ENCODE measurements at regions not wholly inside any gene's neighbourhood (a gene's known extent, or its start where the extent isn't known, plus 50 kb on each side); places are given as distances from the start of the nearest gene placed in this dataset.

- TF ChIP-seq PBX2 (CRISPR knock-in tag; IDR thresholded peaks at IDR 0.05; ENCODE audit: low read depth) (no peak), PBX2 (tag; conservative IDR thresholded peaks at IDR 0.05; ENCODE audit: low read depth) (no peak), JUND (IDR thresholded peaks at IDR 0.05; ENCODE audit: borderline replicate concordance, low read depth, low read length) (no peak), JUND (tag; IDR thresholded peaks at IDR 0.05; ENCODE audit: borderline replicate concordance, low read depth, low read length) (no peak), CTBP1 (IDR thresholded peaks at IDR 0.05; ENCODE audit: borderline replicate concordance) (no peak)
Measured at GRCh38 chrX:121641560-121641959, 594.1 kb downstream of the GLUD2 start (continued).

GRCh38 chrX:121642415-121642814, 595.0 kb downstream of the GLUD2 start:
- Histone ChIP-seq H3K9ac (ENCODE audit: insufficient read depth in 1 of 2, low read depth in 2 of 2, low read length in 2 of 2) (no peak overlapping the region), H4K20me1 (replicated peaks; ENCODE audit: control insufficient read depth, insufficient read depth, low read length) (no peaks in the 10 kb centered on the region), H3K4me1 (replicated peaks in 1 of 2; ENCODE audit: control insufficient read depth in 2 of 2, insufficient read depth in 2 of 2, low read length in 2 of 2) (no peaks in the 10 kb centered on the region), H3K27me3 (ENCODE audit: control insufficient read depth in 2 of 2, insufficient read depth in 2 of 2, low read length in 2 of 2) (no peaks in the 10 kb centered on the region), H2AFZ (ENCODE audit: low read depth, low read length) (no peak overlapping the region), H3K9me1 (ENCODE audit: control insufficient read depth, insufficient read depth, low read length) (no peaks in the 10 kb centered on the region), H3K79me2 (ENCODE audit: control insufficient read depth, insufficient read depth, low read length) (no peaks in the 10 kb centered on the region), H3K36me3 (ENCODE audit: control insufficient read depth, insufficient read depth, low read length) (no peaks in the 10 kb centered on the region), H3K4me2 (ENCODE audit: insufficient read depth, low read length) (no peak overlapping the region), H3K9me3 (replicated peaks; ENCODE audit: control insufficient read depth, insufficient read depth, low read depth, low read length) (no peaks in the 10 kb centered on the region), H3K4me3 (no peak overlapping the region), H3K27ac (ENCODE audit: extremely low read depth, low read depth, low read length) (no peak overlapping the region)
- in situ Hi-C loops (cut with MboI) = no loop called here
- POLR2A ChIA-PET = no interaction called here
- DNase-seq (ENCODE audit: extremely low read depth in 1 of 4, low spot score in 3 of 4) (no peak), ATAC-seq (no peak), FAIRE-seq (no peak)
- intact Hi-C loops (cut with micrococcal nuclease) = no loop called here
- no TSS peak for BruUV-seq (replicated peaks)
- 22% methylated on average over 1 of the region's 1 CpG for WGBS (ENCODE audit: insufficient coverage, low coverage, missing lambda C conversion rate)
- CTCF ChIA-PET (ENCODE audit: low intra/inter-chr PET ratio) = no interaction called here
- no peak for TF ChIP-seq FOXJ3 (CRISPR knock-in tag; IDR thresholded peaks at IDR 0.05)
- no peak for TF ChIP-seq MECOM (CRISPR knock-in tag; IDR thresholded peaks at IDR 0.05)
- TF ChIP-seq ZNF436 (CRISPR knock-in tag; IDR thresholded peaks at IDR 0.05) = no peak
- TF ChIP-seq IRF2 (CRISPR knock-in tag; IDR thresholded peaks at IDR 0.05) = no peak
- TF ChIP-seq ZNF785 (CRISPR knock-in tag; IDR thresholded peaks at IDR 0.05) = no peak
- TF ChIP-seq ELF1 (tag; IDR thresholded peaks at IDR 0.05) = no peak
- TF ChIP-seq HDAC3 (IDR thresholded peaks at IDR 0.05; ENCODE audit: borderline replicate concordance, partially characterized antibody) = no peak
- TF ChIP-seq ZNF143 (CRISPR knock-in tag; IDR thresholded peaks at IDR 0.05) = no peak
- TF ChIP-seq ESRRB (CRISPR knock-in tag; IDR thresholded peaks at IDR 0.05; ENCODE audit: borderline replicate concordance) = no peak
- no peak for TF ChIP-seq ZNF146 (CRISPR knock-in tag; IDR thresholded peaks at IDR 0.05; ENCODE audit: unreplicated experiment)
- no peak for TF ChIP-seq NR1H2 (CRISPR knock-in tag; IDR thresholded peaks at IDR 0.05)
- TF ChIP-seq E2F4 (CRISPR knock-in tag; IDR thresholded peaks at IDR 0.05; ENCODE audit: low read depth) = no peak
- no peak for TF ChIP-seq FOXP4 (CRISPR knock-in tag; IDR thresholded peaks at IDR 0.05; ENCODE audit: borderline replicate concordance)
- no peak for TF ChIP-seq TAL1 (IDR thresholded peaks at IDR 0.05)

Data from K562 (cell line).